ENCODE measurements at regions not wholly inside any gene's neighbourhood (a gene's known extent, or its start where the extent isn't known, plus 50 kb on each side); places are given as distances from the start of the nearest gene placed in this dataset.
A peak's percentile ranks its signal among the peaks of the same experiment; 100 is the strongest.

DNA sequence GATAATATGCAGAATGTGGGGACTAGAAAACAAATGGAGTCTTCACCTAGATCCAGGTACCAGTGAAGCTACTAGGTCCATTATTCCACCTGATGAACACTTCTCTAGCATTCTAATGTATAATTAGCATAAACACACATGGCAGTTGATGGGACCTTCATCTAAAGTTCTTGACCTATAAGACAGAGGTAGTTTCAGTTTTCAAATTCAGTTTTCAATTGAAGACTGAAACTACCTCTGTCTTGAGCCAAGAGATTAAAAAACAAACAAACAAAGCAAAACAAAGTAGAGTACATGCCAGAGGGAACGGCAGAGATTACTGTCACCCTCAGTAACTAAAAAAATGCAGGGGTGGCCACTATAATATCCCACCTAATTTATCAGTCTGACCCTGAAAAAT is 199.9 kb upstream of the NEIL3 start:
- TF ChIP-seq CTCF (IDR thresholded peaks at IDR 0.05) (no peak), POLR2A (IDR thresholded peaks at IDR 0.05) (no peak)
- intact Hi-C loops (cut with DNase I; ENCODE audit: low total_unique reads): no loop called here
- H3K9me3 ChIP-seq: no peaks in the 10 kb centered on the region
- no peaks in the 10 kb centered on the region for H3K36me3 ChIP-seq
- no peaks in the 10 kb centered on the region for H3K27me3 ChIP-seq
- DNase-seq: no peak
- H3K27ac ChIP-seq: no peak overlapping the region
- H3K4me1 ChIP-seq: no peaks in the 10 kb centered on the region
- H3K4me3 ChIP-seq: no peak overlapping the region

GRCh38 chr4:177116161-177116560 is 193.5 kb upstream of the NEIL3 start:
- intact Hi-C loops (cut with DNase I; ENCODE audit: low total_unique reads): no loop called here
- no peaks in the 10 kb centered on the region for H3K4me1 ChIP-seq
- H3K36me3 ChIP-seq: no peaks in the 10 kb centered on the region
- no peaks in the 10 kb centered on the region for H3K9me3 ChIP-seq
- DNase-seq: no peak
- TF ChIP-seq POLR2A (IDR thresholded peaks at IDR 0.05) (no peak), CTCF (IDR thresholded peaks at IDR 0.05) (no peak)
- no peak overlapping the region for H3K27ac ChIP-seq
- no peaks in the 10 kb centered on the region for H3K27me3 ChIP-seq
- H3K4me3 ChIP-seq: no peak overlapping the region

- TF ChIP-seq CTCF (IDR thresholded peaks at IDR 0.05): no peak
- TF ChIP-seq POLR2A (IDR thresholded peaks at IDR 0.05): no peak
- intact Hi-C loops (cut with DNase I; ENCODE audit: low total_unique reads): no loop called here
These were observed 192.4 kb upstream of the NEIL3 start for GRCh38 chr4:177117256-177117655.

DNA sequence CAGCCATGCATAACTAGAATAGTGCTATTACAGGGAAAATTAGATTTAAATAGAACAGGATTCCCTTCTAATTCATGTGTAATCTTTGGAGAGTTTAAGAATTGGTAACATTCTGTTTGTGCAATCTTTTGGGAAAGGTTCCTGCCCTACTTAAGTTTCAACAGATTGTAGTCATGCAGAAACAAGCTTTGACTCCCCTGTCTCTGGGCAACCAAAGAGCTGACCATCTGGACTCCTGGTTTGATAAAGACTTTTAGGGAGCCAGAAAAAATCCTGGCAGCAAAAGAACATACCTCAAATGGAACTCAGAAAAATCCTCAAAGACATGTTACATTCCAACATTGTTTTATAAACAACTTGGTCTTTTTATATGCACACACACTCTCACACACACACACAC is 191.1 kb upstream of the NEIL3 start:
- Histone ChIP-seq H3K4me1 (no peaks in the 10 kb centered on the region), H3K9me3 (no peaks in the 10 kb centered on the region), H3K36me3 (no peaks in the 10 kb centered on the region), H3K27me3 (no peaks in the 10 kb centered on the region), H3K27ac (peak overlapping the region in 1 of 2 donors; percentile 20), H3K4me3 (no peak overlapping the region)
- peak; percentile 36 to 46 for DNase-seq
- TF ChIP-seq POLR2A (IDR thresholded peaks at IDR 0.05): no peak
- TF ChIP-seq CTCF (IDR thresholded peaks at IDR 0.05): no peak
- intact Hi-C loops (cut with DNase I; ENCODE audit: low total_unique reads): no loop called here

More at GRCh38 chr4:177117256-177117655, 192.4 kb upstream of the NEIL3 start:
- no peak for DNase-seq
- no peaks in the 10 kb centered on the region for H3K27me3 ChIP-seq
- no peaks in the 10 kb centered on the region for H3K9me3 ChIP-seq
- no peaks in the 10 kb centered on the region for H3K36me3 ChIP-seq
- H3K4me1 ChIP-seq: no peaks in the 10 kb centered on the region
- no peak overlapping the region for H3K4me3 ChIP-seq
- no peak overlapping the region for H3K27ac ChIP-seq

DNA sequence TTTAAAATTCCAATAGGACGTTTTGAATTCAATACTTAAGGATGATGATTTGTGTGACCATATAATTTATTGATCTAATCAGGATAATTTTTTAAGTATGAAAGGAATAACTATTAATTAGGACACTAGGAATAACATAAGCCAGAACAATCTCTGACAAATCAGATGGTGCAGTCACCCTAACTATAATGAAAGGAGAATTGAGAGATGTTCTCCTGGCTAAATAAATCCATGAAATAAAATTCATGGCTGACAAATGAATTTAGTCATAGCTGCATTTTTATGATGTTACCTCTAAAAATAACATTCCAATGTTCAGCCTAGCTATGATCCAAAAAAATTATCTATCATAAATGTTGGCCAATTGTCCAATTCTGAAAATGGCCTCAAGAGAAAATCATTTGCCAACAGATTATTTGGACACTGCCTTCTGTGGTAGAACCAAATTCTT is 190.6 kb upstream of the NEIL3 start:
- TF ChIP-seq CTCF (IDR thresholded peaks at IDR 0.05) (no peak), POLR2A (IDR thresholded peaks at IDR 0.05) (no peak)
- H3K27ac ChIP-seq: peak overlapping the region in 1 of 2 donors; percentile 20
- H3K27me3 ChIP-seq: no peaks in the 10 kb centered on the region
- no peaks in the 10 kb centered on the region for H3K4me1 ChIP-seq
- no peak for DNase-seq
- H3K36me3 ChIP-seq: no peaks in the 10 kb centered on the region
- H3K9me3 ChIP-seq: no peaks in the 10 kb centered on the region
- H3K4me3 ChIP-seq: no peak overlapping the region
- intact Hi-C loops (cut with DNase I; ENCODE audit: low total_unique reads): no loop called here

Data from uterus (tissue), 3 donors.